ENCODE measurements at regions not wholly inside any gene's neighbourhood (a gene's known extent, or its start where the extent isn't known, plus 50 kb on each side); places are given as distances from the start of the nearest gene placed in this dataset.

GRCh38 chr1:114310695-114311271, 157.1 kb upstream of the SYT6 start:
- no peak for DNase-seq

GRCh38 chr1:114302821-114303220, 149.2 kb upstream of the SYT6 start:
- no peak for DNase-seq

GRCh38 chr1:114299331-114299975, 145.8 kb upstream of the SYT6 start:
- DNase-seq, result no peak

DNA sequence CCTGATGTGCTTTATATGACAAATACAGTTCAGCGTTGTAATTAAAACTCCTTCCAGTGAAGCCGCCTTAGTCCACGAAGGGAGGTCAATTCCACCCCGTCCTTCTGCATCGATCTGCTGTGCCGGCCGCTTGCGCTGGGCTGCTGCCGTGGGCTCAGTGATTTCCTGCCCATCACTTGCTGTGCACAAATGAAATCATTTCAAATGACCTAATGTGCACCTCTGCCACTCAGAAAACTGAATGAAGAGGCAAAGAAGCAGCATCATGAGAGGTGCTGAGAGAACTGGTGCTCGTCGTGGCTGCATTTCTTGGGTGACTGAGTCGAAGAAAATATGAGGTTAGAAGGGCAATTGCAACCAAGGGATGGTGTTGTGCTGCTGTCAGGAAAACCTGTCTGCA, 144.3 kb upstream of the SYT6 start:
- DNase-seq, result no peak

DNA sequence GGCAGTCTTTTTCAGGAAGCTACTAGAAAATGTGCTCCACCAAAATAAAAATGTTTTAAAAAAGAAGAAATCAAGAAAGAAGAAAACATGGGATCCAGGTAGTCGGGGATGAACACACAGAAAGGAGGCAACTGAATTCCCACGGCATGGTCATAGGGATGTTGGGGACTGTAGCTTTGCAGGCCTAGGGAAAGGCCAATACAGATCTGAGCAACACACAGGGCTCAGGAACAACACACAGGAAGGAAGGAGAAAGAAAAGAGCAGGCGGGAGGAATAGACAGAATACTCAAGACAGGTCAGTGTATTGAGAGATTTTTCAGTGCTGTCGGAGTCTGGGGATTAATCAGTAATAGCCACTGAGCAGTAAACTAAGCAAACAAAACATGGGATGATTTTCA, 142.7 kb upstream of the SYT6 start:
- DNase-seq, result no peak

GRCh38 chr1:114295321-114295720, 141.7 kb upstream of the SYT6 start:
- no peak for DNase-seq

DNA sequence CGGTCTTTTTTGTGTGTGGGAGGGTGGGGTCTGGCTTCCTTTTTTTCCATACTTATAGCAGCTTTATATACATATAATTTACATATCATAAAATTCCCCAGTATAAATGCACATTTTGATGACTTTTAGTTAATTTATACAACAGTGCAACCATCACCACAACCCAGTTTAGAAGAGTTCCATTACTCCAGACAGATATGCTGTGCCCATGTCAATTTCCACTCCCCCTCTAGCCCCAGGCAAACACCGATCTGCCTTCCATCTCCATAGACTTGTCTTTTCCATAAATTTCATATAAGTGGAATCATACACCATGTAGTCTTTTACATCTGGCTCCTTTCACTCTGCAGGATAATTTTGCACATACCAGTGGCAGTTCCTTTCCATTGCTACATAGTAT, 139.2 kb upstream of the SYT6 start:
- DNase-seq, result no peak

- DNase-seq, result no peak
Observed at GRCh38 chr1:114292194-114292593, 138.5 kb upstream of the SYT6 start.

DNA sequence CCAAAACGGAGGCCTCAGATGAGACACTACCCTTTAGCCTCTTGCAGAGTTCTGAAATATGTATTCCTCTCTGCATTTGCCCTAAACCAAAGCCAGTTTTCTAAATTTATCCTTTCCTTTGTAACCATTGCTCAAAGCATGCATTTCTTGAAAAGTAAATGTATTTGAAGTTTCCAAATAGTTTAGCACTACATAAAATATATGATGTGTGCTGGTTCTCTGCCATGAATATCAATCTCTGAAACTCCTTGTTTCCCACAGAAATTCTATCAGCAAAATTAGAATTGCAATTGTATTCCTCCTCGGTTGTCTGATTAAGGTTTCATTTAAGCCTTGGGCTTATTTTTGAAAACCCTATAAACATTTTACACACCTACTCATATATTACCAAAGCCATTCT, 137.1 kb upstream of the SYT6 start:
- no peak for DNase-seq

DNA sequence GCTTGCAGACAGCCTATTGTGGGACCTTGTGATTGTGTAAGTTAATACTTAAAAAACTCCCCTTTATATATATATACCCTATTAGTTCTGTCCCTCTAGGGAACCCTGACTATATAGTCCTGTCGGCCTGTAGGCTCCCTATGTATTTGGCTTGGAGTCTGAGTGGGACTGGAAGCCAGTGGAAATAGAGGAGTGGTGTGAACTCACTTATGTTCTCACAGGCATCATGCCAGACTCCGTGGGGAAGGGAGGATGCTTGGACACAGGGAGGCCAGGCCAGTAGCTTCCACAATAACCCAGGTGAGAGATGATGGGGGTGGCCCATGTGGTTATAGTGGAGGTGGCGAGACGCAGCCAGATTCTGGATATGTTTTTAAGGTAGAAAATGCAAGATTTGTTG, 136.7 kb upstream of the SYT6 start:
- no peak for DNase-seq

DNA sequence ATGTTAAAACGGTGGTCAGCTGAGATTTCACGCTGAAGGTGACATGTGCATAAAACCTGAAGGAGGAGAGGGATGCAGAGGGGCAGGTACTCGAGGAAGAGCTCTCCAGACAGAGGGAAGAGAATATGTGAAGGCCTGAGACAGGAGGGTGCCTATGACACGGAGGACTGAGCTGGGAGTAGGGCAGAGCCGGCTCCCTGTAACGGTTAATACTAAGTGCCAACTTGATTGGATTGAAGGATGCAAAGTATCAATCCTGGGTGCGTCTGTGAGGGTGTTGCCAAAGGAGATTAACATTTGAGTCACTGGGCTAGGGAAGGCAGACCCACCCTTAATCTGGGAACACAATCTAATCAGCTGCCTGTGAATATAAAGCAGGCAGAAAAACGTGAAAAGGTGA, 136.2 kb upstream of the SYT6 start:
- DNase-seq, result no peak

DNA sequence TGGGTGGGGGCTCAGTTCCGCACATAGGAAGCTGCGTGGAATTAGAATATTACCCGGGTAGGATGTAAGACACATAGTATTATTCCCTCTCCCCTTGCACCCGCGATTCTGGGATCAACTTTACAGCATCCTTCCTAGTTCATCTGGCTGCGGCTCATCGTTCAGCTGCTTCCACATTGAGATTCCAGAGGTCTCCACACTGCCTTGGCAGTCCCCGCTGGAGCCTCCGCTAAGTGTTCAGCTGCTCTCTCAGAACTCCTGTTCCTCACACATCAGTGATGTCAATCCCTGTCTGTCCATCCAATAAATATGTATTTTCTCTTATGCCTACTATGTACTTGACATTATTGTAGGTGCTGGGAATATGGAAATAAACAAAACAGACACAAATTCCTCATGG, 135.6 kb upstream of the SYT6 start:
- DNase-seq, result no peak

- DNase-seq, result no peak
Observed at GRCh38 chr1:114286960-114287359, 133.3 kb upstream of the SYT6 start.

DNA sequence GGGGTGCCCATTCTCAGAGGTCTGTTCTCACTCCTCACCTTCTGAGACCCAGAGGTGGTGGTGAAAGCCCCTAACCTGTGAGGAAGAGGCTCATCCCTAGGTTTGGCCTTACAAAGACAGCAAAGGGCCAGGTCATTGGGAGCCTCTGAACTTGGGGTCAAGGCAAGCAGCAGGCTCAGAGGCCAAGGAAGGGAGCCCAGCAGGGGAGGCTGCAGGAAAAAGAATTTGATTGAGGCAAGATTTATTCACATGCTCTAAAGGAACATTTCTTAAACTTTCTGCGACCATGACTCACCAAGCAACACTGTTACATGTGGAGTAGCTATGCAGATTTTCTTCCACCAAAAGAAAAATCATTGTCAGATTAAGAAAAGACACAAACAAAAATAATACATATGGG, 132.5 kb upstream of the SYT6 start:
- DNase-seq, result no peak

DNA sequence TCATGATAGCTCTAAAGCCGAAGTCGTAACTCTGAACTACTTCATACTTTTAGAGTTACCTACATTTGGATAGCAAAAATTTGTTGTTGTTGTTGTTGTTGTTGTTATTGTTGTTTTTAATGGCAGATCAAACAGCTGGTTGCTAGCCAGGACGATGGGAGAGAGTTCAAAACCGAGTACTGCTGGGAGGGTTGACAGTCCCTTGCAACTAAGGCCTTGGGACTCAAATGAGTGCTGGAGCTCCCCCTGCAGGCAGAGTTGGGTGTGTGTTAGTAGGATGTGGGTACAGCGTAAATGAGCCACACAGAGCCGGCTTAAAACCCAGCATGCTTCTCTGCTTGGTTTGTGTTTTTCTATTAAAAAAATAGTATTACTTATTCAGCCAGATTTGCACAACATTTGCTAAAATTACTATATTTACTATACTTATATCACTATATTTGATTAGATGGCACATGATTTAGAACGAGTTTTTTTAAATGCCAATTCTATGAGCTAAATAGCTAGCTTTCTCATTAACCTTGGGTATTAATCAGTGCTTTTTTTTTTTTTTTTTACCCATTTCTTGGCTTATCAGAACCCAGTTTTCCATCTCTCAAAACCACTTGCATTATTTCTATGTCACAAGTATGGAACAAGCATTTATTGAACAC, 129.2 kb upstream of the SYT6 start:
- DNase-seq, result peak; percentile 2

GRCh38 chr1:114278911-114279310, 125.2 kb upstream of the SYT6 start:
- no peak for DNase-seq

GRCh38 chr1:114278430-114278829, 124.8 kb upstream of the SYT6 start:
- DNase-seq, result no peak

DNA sequence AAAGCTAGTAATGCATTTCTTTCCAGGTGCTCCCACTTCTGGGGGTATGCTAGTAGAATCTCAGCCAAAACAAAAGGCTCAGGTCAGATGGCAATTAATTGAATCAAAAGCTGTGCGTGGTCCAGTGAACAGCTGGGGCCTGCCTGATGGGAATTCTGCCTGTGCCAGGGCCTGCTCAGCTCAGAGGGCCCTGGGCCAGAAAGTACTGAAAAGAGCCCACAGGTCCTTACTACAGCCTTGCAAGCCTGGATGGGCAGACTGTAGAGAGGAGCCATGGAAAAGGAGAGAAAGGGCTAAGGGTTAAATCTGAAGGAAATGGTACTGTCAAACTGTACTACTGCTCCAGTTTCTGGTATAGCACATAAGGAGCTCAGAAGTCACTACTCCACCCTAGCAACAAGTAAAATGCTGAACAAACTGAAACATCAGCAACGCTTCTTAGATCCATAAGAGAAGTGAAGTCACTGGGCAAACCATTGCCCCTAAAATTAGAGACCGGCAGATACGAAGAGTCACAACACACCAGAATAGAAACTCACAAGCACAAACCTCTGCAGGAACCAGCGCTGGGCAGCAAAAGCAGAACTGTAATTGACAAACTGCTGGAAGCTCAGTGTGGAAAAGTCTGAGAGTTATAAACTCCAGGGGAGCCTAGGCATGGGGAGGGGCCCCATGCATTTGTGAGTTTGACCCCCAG, 121.1 kb upstream of the SYT6 start:
- DNase-seq, result no peak

GRCh38 chr1:114272593-114272992, 118.9 kb upstream of the SYT6 start:
- DNase-seq, result no peak

DNA sequence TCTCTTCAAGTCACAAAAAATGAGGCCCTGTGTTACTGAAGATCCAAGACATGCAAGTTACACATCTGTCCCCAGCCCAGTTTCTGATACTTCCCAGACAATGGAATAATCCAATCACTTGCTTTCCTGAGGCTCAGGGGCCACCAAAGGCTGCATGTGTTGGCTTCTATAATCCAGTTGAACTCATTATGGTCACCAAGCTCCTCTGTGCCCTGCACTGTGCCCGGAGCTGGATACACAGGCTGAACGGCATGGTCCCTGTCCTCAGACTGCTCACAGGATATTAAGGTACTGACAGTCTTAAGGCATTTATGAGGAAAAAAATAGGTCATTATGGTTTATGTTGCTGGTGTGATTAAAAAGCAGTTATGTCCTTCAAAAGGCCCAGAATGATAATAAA, 117.0 kb upstream of the SYT6 start:
- DNase-seq, result no peak

DNA sequence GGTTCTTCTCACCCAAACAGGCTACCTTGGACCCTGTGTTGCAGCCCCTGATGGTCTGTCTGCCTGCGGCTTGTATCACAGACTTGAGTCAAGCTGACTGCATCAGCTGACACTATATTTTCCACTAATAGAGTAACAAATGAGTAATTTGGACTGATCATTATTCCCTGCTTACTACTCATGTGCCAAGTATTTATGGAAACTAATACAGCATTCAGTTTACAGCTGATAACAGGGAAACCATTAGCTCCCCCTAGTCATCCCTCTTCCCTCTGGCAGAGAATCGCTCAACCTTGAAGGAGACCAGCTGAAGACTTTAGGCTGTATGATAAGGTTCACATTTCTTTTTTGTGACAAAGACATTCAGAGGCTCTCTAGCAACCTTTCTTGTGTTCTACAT, 116.6 kb upstream of the SYT6 start:
- DNase-seq, result no peak

DNA sequence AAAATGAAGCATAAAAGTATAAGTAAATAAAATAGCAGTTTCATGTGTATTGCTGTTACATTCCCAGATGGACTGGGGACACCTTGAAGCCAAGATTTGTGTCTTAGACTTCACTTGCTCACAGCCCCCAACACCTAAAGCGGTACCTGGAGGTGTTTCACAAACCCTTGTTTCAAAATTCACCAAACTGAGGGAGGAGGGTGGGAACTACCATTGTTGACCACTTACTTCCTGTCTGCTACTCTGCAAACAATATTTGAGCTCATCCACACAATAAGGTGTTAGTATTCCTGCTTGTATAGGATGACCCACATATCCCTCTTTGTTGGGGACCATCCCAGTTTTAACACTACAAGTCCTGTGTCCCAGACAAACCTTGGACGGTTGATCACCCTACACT, 115.9 kb upstream of the SYT6 start:
- no peak for DNase-seq

DNA sequence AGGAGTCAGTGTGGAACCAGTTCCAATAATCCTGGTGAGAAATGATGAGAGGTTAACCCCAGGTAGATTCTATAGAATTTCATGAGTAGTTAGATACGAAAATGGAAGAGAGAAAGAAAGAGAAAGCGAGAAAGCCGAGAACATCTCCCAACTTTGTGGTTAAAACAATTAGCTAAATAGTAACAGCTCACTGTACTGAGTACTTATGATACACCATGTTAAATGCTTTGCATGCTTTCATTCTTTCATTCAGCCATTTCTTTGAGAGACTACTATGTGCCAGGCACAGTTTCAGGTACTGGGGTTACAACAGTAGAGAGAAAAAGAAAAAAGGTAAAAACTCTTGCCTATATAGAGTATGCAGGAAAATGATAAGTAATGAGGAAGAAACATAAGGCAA, 109.7 kb upstream of the SYT6 start:
- no peak for DNase-seq

GRCh38 chr1:114262337-114262736, 108.7 kb upstream of the SYT6 start:
- no peak for DNase-seq

Measured in GF-D8 (cell line).